Bronchial epithelial cell (primary cell): ENCODE measurements at regions not wholly inside any gene's neighbourhood (a gene's known extent, or its start where the extent isn't known, plus 50 kb on each side); places are given as distances from the start of the nearest gene placed in this dataset.

ENCODE experiments used
- DNase-seq: peaks from one replicate; pipeline ENCODE4 v3.0.0-alpha.2; 2010; ENCODE audit warnings: low read depth
- FAIRE-seq: peaks from 2 replicates; lab custom pipeline; 2011; peaks lifted over from hg19 to GRCh38; lab: Jason Lieb, UNC
- H3K27me3 ChIP-seq: 2 replicates; pipeline ENCODE4 v1.5.1; 2011; ENCODE audit warnings: low read length; ENCODE audit not compliant: control insufficient read depth, insufficient read depth
- H3K36me3 ChIP-seq: 2 replicates; pipeline ENCODE4 v1.5.1; 2011; ENCODE audit warnings: low read length; ENCODE audit not compliant: control insufficient read depth, insufficient read depth
- H3K4me3 ChIP-seq: 2 replicates; pipeline ENCODE4 v1.5.1; 2011; ENCODE audit warnings: mild to moderate bottlenecking, low read depth, low read length, control low read depth
- CTCF ChIP-seq: IDR thresholded peaks from 2 replicates; pipeline ENCODE4 v1.5.1; 2011; ENCODE audit warnings: mild to moderate bottlenecking, moderate library complexity, low read length, control low read depth, inconsistent platforms; ENCODE audit not compliant: insufficient read depth, severe bottlenecking

- Histone ChIP-seq H3K4me3 (no peak overlapping the region), H3K36me3 (no peaks in the 10 kb centered on the region), H3K27me3 (no peaks in the 10 kb centered on the region)
- TF ChIP-seq CTCF, result no peak
- FAIRE-seq (no peak), DNase-seq (no peak)
Observed at GRCh38 chr2:239600001-239600593, 199.3 kb upstream of the HDAC4 start.

GRCh38 chr2:239599299-239599698 lies 198.5 kb upstream of the HDAC4 start:
- DNase-seq, result no peak
- FAIRE-seq, result no peak
- no peak overlapping the region for H3K4me3 ChIP-seq
- no peaks in the 10 kb centered on the region for H3K27me3 ChIP-seq
- no peak for TF ChIP-seq CTCF
- H3K36me3 ChIP-seq, result no peaks in the 10 kb centered on the region

GRCh38 chr2:239598732-239599090 lies 197.9 kb upstream of the HDAC4 start:
- no peak for TF ChIP-seq CTCF
- no peak overlapping the region for H3K4me3 ChIP-seq
- DNase-seq (no peak), FAIRE-seq (no peak)
- no peaks in the 10 kb centered on the region for H3K36me3 ChIP-seq
- H3K27me3 ChIP-seq, result no peaks in the 10 kb centered on the region

- no peak for TF ChIP-seq CTCF
- Histone ChIP-seq H3K27me3 (no peaks in the 10 kb centered on the region), H3K4me3 (no peak overlapping the region), H3K36me3 (no peaks in the 10 kb centered on the region)
- DNase-seq, result no peak
- FAIRE-seq, result no peak
Observed at GRCh38 chr2:239598011-239598731, 197.4 kb upstream of the HDAC4 start.

GRCh38 chr2:239597216-239597615 lies 196.4 kb upstream of the HDAC4 start:
- Histone ChIP-seq H3K27me3 (no peaks in the 10 kb centered on the region), H3K36me3 (no peaks in the 10 kb centered on the region), H3K4me3 (no peak overlapping the region)
- no peak for FAIRE-seq
- TF ChIP-seq CTCF, result no peak
- no peak for DNase-seq
